HCT116 (cell line): ENCODE measurements at regions not wholly inside any gene's neighbourhood (a gene's known extent, or its start where the extent isn't known, plus 50 kb on each side); places are given as distances from the start of the nearest gene placed in this dataset.

ENCODE experiments used
- ATAC-seq: fragments of 200-7000 bp; cut with Tn5 transposase; 2 replicates; pipeline ENCODE4 v1.9.1; 2020; ENCODE audit warnings: mild to moderate bottlenecking, moderate library complexity
- BruUV-seq: library from RNA; stranded (reverse); fragments of 400-500 nt; replicated peaks from 2 replicates; lab custom pipeline; 2021; lab: Mats Ljungman, UMichigan
- CTCF ChIA-PET: fragments of 300-600 bp; sonication (Branson Sonifier 250); formaldehyde crosslinking; loops from one replicate; lab custom pipeline; 2021; ENCODE audit warnings: antibody characterized with exemption; lab: Charles Lee
- POLR2A ChIA-PET: fragments of 300-600, 350-600 bp; sonication (Branson Sonifier 250); formaldehyde crosslinking; loops from one replicate; lab custom pipeline; 2021; ENCODE audit warnings: antibody characterized with exemption; lab: Charles Lee
- RAD21 ChIA-PET, 2 experiments: fragments of 300-600 bp; sonication (Branson Sonifier 250); formaldehyde crosslinking; loops; one replicate each; lab custom pipeline; 2023; ENCODE audit warnings: low total read pairs in 2 of 2; ENCODE audit not compliant: uncharacterized antibody in 2 of 2, unreplicated experiment in 2 of 2, low non-redundant PET in 1 of 2; lab: Charles Lee
- DNase-seq: peaks from one replicate; pipeline ENCODE4 v3.0.0-alpha.2; 2010; ENCODE audit warnings: low read depth, low spot score
- H2AFZ ChIP-seq: fragments of 200-600 bp; shearing (Covaris generic), sonication (generic); 2 replicates; pipeline ENCODE4 v1.6.1; 2017; ENCODE audit warnings: low read depth, mixed run types, mixed read lengths, antibody characterized with exemption, low read length; ENCODE audit not compliant: poor library complexity, severe bottlenecking
- H3K27ac ChIP-seq: 2 replicates; pipeline ENCODE4 v1.5.1; 2012; ENCODE audit warnings: low read depth, low read length
- H3K27me3 ChIP-seq: fragments of 200-600 bp; sonication (generic); 2 replicates; pipeline ENCODE4 v1.6.1; 2016; ENCODE audit warnings: mixed run types, low read length, mixed read lengths; ENCODE audit not compliant: insufficient read depth
- H3K36me3 ChIP-seq, 2 experiments: fragments of 200-500 bp in 1 of 2; fragments of 200-600 bp in 1 of 2; sonication (Bioruptor generic) in 1 of 2; sonication (generic) in 1 of 2; 2 replicates each; pipeline versions ENCODE4 v1.5.1 to v1.6.1; 2014 to 2016; ENCODE audit warnings: low read length in 2 of 2, inconsistent platforms in 1 of 2, mixed read lengths in 1 of 2, mixed run types in 1 of 2; ENCODE audit not compliant: insufficient read depth in 2 of 2, control insufficient read depth in 1 of 2
- H3K4me1 ChIP-seq, 2 experiments: fragments of 200-600 bp in 1 of 2; sonication (generic) in 1 of 2; 2 replicates each; pipeline versions ENCODE4 v1.5.1 to v1.6.1; 2012 to 2017; ENCODE audit warnings: low read length in 2 of 2, inconsistent platforms in 1 of 2, mild to moderate bottlenecking in 1 of 2, mixed read lengths in 1 of 2, mixed run types in 1 of 2, moderate library complexity in 1 of 2; ENCODE audit not compliant: insufficient read depth in 2 of 2, control insufficient read depth in 1 of 2
- H3K4me2 ChIP-seq: fragments of 200-600 bp; sonication (generic); 2 replicates; pipeline ENCODE4 v1.6.1; 2017; ENCODE audit warnings: mixed run types, low read length, mixed read lengths
- H3K4me3 ChIP-seq, 2 experiments: fragments of 200-600 bp in 1 of 2; sonication (generic) in 1 of 2; replicated peaks in 1 of 2; 2 replicates each; pipeline ENCODE4 v1.5.1; 2011 to 2016; ENCODE audit warnings: low read length in 2 of 2, control low read depth in 1 of 2, low read depth in 1 of 2, mild to moderate bottlenecking in 1 of 2, mixed read lengths in 1 of 2, mixed run types in 1 of 2
- H3K79me2 ChIP-seq: fragments of 200-600 bp; sonication (generic); 2 replicates; pipeline ENCODE4 v1.6.1; 2017; ENCODE audit warnings: mild to moderate bottlenecking, mixed run types, low read length, moderate library complexity, mixed read lengths; ENCODE audit not compliant: insufficient read depth
- H3K9ac ChIP-seq: fragments of 200-600 bp; sonication (generic); 2 replicates; pipeline ENCODE4 v1.6.1; 2016; ENCODE audit warnings: low read length, mixed read lengths
- H3K9me2 ChIP-seq: fragments of 200-600 bp; sonication (generic), shearing (Covaris generic); 2 replicates; pipeline ENCODE4 v1.6.1; 2017; ENCODE audit warnings: mixed run types, mild to moderate bottlenecking, moderate library complexity; ENCODE audit not compliant: insufficient read depth
- H3K9me3 ChIP-seq, 2 experiments: fragments of 200-500 bp in 1 of 2; fragments of 200-600 bp in 1 of 2; sonication (Bioruptor generic) in 1 of 2; sonication (generic) in 1 of 2; 2 replicates each; pipeline ENCODE4 v1.6.1; 2014 to 2017; ENCODE audit warnings: low read length in 2 of 2, mixed read lengths in 2 of 2, inconsistent platforms in 1 of 2, low read depth in 1 of 2, mild to moderate bottlenecking in 1 of 2, mixed run types in 1 of 2, moderate library complexity in 1 of 2; ENCODE audit not compliant: control insufficient read depth in 1 of 2, insufficient read depth in 1 of 2
- H4K20me1 ChIP-seq: fragments of 200-600 bp; sonication (generic), shearing (Covaris generic); 2 replicates; pipeline ENCODE4 v1.6.1; 2017; ENCODE audit warnings: mixed run types, mild to moderate bottlenecking, moderate library complexity; ENCODE audit not compliant: insufficient read depth
- EGR1 ChIP-seq: IDR thresholded peaks from 2 replicates; pipeline ENCODE4 v1.6.1; 2012; ENCODE audit warnings: low read depth
- POLR2A ChIP-seq: IDR thresholded peaks from 2 replicates; pipeline ENCODE4 v1.7.0; 2011; ENCODE audit warnings: borderline replicate concordance; ENCODE audit not compliant: insufficient read depth, insufficient read length; ENCODE audit errors: extremely low read depth
- POLR2AphosphoS5 ChIP-seq: IDR thresholded peaks from 2 replicates; pipeline ENCODE4 v1.6.1; 2011; ENCODE audit warnings: mild to moderate bottlenecking, low read depth, low read length, moderate library complexity
- RAD21 ChIP-seq: IDR thresholded peaks from 2 replicates; pipeline ENCODE4 v1.6.1; 2012; ENCODE audit warnings: low read depth, mild to moderate bottlenecking
- SIN3A ChIP-seq: IDR thresholded peaks from 2 replicates; pipeline ENCODE4 v1.6.1; 2012; ENCODE audit warnings: low read depth
- TCF7L2 ChIP-seq: IDR thresholded peaks from 2 replicates; pipeline ENCODE4 v1.7.0; 2011; ENCODE audit warnings: borderline replicate concordance, inconsistent platforms; ENCODE audit not compliant: insufficient read depth, insufficient read length; ENCODE audit errors: extremely low read depth
- intact Hi-C: fragments of 100-400 bp; cut with micrococcal nuclease; formaldehyde crosslinking; loops from 2 replicates; pipeline ENCODE4 v1.10.0; 2022
- TF ChIP-seq, protein P1 (sequence below): IDR thresholded peaks from 2 replicates; pipeline ENCODE4 v1.6.1; 2012
- TF ChIP-seq, protein P2 (sequence below), 3 experiments: fragments of 200-600 bp in 1 of 3; sonication (generic) in 1 of 3; IDR thresholded peaks in 2 of 3; conservative IDR thresholded peaks in 1 of 3; 2 replicates each; pipeline ENCODE4 v1.5.1; 2012 to 2017; ENCODE audit warnings: low read depth in 2 of 3, low read length in 2 of 3, antibody characterized with exemption in 1 of 3, borderline replicate concordance in 1 of 3, control low read depth in 1 of 3, mild to moderate bottlenecking in 1 of 3, mixed read lengths in 1 of 3, mixed run types in 1 of 3, moderate library complexity in 1 of 3; ENCODE audit not compliant: insufficient read depth in 1 of 3
- TF ChIP-seq, protein P3 (sequence below): IDR thresholded peaks from 2 replicates; pipeline ENCODE4 v1.6.1; 2012; ENCODE audit warnings: low read depth

DNA sequence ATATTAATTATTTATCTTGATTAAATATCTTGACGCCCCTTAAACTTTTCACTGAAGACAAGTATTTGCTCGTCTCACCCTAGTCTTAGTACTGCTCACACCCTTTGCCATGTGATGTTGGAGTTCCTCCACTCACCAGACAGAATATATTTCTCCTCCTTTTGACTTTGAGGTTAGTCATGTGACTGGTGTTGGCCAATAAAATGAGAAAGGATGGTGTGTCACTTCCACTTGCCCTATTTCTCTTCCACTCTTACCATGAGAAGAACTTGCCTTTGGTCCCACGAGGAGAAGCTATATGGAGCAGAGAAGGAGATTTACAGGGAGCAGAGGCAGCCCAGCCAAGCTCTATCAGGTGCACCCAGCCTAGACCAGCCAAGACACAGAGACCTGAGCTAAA is 64.9 kb upstream of the TAB2 start:
- Histone ChIP-seq H3K27ac (no peak overlapping the region), H3K4me1 (peaks cover 11 to 15% of the 10 kb centered on the region in 2 experiments; a peak in 3 of 4 replicates), H3K9me2 (no peaks in the 10 kb centered on the region), H3K4me3 (no peak overlapping the region), H2AFZ (peak overlapping the region; percentile 63), H3K9me3 (no peaks in the 10 kb centered on the region), H3K9ac (no peak overlapping the region), H4K20me1 (no peaks in the 10 kb centered on the region), H3K4me2 (no peak overlapping the region), H3K27me3 (no peaks in the 10 kb centered on the region), H3K79me2 (no peaks in the 10 kb centered on the region), H3K36me3 (no peaks in the 10 kb centered on the region)
- DNase-seq (no peak), ATAC-seq (no peak)
- TF ChIP-seq, protein P1, sequence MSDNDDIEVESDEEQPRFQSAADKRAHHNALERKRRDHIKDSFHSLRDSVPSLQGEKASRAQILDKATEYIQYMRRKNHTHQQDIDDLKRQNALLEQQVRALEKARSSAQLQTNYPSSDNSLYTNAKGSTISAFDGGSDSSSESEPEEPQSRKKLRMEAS = no peak
- no peak for TF ChIP-seq SIN3A
- no peak for TF ChIP-seq EGR1
- TF ChIP-seq POLR2AphosphoS5 = no peak
- no peak for TF ChIP-seq RAD21
- TF ChIP-seq, protein P2, sequence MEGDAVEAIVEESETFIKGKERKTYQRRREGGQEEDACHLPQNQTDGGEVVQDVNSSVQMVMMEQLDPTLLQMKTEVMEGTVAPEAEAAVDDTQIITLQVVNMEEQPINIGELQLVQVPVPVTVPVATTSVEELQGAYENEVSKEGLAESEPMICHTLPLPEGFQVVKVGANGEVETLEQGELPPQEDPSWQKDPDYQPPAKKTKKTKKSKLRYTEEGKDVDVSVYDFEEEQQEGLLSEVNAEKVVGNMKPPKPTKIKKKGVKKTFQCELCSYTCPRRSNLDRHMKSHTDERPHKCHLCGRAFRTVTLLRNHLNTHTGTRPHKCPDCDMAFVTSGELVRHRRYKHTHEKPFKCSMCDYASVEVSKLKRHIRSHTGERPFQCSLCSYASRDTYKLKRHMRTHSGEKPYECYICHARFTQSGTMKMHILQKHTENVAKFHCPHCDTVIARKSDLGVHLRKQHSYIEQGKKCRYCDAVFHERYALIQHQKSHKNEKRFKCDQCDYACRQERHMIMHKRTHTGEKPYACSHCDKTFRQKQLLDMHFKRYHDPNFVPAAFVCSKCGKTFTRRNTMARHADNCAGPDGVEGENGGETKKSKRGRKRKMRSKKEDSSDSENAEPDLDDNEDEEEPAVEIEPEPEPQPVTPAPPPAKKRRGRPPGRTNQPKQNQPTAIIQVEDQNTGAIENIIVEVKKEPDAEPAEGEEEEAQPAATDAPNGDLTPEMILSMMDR (IDR thresholded peaks at IDR 0.05 in 2 of 3, conservative IDR thresholded peaks at IDR 0.05 in 1 of 3; ENCODE audit: borderline replicate concordance in 1 of 3, insufficient read depth in 1 of 3, low read depth in 2 of 3, low read length in 2 of 3) = no peak
- no peak for TF ChIP-seq POLR2A
- no peak for TF ChIP-seq TCF7L2
- TF ChIP-seq, protein P3, sequence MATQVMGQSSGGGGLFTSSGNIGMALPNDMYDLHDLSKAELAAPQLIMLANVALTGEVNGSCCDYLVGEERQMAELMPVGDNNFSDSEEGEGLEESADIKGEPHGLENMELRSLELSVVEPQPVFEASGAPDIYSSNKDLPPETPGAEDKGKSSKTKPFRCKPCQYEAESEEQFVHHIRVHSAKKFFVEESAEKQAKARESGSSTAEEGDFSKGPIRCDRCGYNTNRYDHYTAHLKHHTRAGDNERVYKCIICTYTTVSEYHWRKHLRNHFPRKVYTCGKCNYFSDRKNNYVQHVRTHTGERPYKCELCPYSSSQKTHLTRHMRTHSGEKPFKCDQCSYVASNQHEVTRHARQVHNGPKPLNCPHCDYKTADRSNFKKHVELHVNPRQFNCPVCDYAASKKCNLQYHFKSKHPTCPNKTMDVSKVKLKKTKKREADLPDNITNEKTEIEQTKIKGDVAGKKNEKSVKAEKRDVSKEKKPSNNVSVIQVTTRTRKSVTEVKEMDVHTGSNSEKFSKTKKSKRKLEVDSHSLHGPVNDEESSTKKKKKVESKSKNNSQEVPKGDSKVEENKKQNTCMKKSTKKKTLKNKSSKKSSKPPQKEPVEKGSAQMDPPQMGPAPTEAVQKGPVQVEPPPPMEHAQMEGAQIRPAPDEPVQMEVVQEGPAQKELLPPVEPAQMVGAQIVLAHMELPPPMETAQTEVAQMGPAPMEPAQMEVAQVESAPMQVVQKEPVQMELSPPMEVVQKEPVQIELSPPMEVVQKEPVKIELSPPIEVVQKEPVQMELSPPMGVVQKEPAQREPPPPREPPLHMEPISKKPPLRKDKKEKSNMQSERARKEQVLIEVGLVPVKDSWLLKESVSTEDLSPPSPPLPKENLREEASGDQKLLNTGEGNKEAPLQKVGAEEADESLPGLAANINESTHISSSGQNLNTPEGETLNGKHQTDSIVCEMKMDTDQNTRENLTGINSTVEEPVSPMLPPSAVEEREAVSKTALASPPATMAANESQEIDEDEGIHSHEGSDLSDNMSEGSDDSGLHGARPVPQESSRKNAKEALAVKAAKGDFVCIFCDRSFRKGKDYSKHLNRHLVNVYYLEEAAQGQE = no peak
- intact Hi-C loops = no loop called here
- ChIA-PET POLR2A (no interaction called here), RAD21 (no interaction called here), CTCF (no interaction called here)
- BruUV-seq = no TSS peak
